A549 (cell line): ENCODE measurements at regions not wholly inside any gene's neighbourhood (a gene's known extent, or its start where the extent isn't known, plus 50 kb on each side); places are given as distances from the start of the nearest gene placed in this dataset.

Source experiments
- ESRRA ChIP-seq: fragments of 150-350 bp; IDR thresholded peaks from 2 replicates; pipeline ENCODE4 v1.6.1; 2014; ENCODE audit warnings: mild to moderate bottlenecking, low read length, borderline replicate concordance
- KDM1A ChIP-seq: fragments of 200-600 bp; sonication (generic); IDR thresholded peaks from 2 replicates; pipeline ENCODE4 v1.6.1; 2016; ENCODE audit warnings: low read depth, mild to moderate bottlenecking
- POLR2A ChIP-seq: IDR thresholded peaks from 2 replicates; pipeline ENCODE4 v1.6.1; 2012; ENCODE audit warnings: mild to moderate bottlenecking, low read length
- SMC3 ChIP-seq: fragments of >200 bp; sonication (Bioruptor Twin); formaldehyde crosslinking; IDR thresholded peaks from 3 replicates; pipeline ENCODE4 v1.6.1; 2018; ENCODE audit warnings: inconsistent platforms
- TF ChIP-seq, protein P1 (sequence below): fragments of >200 bp; sonication (Bioruptor Twin); formaldehyde crosslinking; IDR thresholded peaks from 3 replicates; pipeline ENCODE4 v1.5.1; 2016
- TF ChIP-seq, protein P2 (sequence below): fragments of 450-650 bp; IDR thresholded peaks from 2 replicates; pipeline ENCODE4 v1.6.1; 2014; ENCODE audit warnings: antibody characterized with exemption
- TF ChIP-seq, protein P3 (sequence below): IDR thresholded peaks from 2 replicates; pipeline ENCODE4 v1.6.1; 2012

DNA sequence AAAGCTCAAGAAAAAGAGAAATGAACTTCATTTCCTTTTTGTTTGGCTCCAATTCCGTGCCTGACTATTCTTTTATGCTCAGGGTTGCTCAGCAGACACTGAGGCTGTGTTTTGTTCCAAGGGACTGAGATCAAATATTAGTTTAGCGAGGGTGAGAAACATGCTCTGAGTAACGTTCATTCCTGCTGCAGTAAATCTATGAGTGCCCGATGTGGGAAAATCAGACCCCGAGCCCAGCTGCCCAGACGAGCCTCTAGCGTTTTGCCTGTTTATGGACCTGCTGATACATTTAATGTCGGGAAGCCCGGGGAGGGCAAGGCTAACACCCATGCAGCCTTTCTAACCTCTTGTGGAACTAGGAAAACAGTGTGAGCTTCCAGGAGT, 119.2 kb downstream of the VAPA start:
- TF ChIP-seq POLR2A, result no peak
- TF ChIP-seq, protein P1, sequence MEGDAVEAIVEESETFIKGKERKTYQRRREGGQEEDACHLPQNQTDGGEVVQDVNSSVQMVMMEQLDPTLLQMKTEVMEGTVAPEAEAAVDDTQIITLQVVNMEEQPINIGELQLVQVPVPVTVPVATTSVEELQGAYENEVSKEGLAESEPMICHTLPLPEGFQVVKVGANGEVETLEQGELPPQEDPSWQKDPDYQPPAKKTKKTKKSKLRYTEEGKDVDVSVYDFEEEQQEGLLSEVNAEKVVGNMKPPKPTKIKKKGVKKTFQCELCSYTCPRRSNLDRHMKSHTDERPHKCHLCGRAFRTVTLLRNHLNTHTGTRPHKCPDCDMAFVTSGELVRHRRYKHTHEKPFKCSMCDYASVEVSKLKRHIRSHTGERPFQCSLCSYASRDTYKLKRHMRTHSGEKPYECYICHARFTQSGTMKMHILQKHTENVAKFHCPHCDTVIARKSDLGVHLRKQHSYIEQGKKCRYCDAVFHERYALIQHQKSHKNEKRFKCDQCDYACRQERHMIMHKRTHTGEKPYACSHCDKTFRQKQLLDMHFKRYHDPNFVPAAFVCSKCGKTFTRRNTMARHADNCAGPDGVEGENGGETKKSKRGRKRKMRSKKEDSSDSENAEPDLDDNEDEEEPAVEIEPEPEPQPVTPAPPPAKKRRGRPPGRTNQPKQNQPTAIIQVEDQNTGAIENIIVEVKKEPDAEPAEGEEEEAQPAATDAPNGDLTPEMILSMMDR, result no peak
- TF ChIP-seq ESRRA, result no peak
- no peak for TF ChIP-seq KDM1A
- TF ChIP-seq SMC3, result no peak
- TF ChIP-seq, protein P2, sequence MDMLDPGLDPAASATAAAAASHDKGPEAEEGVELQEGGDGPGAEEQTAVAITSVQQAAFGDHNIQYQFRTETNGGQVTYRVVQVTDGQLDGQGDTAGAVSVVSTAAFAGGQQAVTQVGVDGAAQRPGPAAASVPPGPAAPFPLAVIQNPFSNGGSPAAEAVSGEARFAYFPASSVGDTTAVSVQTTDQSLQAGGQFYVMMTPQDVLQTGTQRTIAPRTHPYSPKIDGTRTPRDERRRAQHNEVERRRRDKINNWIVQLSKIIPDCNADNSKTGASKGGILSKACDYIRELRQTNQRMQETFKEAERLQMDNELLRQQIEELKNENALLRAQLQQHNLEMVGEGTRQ, result no peak
- TF ChIP-seq, protein P3, sequence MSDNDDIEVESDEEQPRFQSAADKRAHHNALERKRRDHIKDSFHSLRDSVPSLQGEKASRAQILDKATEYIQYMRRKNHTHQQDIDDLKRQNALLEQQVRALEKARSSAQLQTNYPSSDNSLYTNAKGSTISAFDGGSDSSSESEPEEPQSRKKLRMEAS, result no peak
